HepG2 (cell line): ENCODE measurements at regions not wholly inside any gene's neighbourhood (a gene's known extent, or its start where the extent isn't known, plus 50 kb on each side); places are given as distances from the start of the nearest gene placed in this dataset.

Source experiments
- ATAC-seq: fragments of 200-7000 bp; cut with Tn5 transposase; 3 replicates; pipeline ENCODE4 v1.9.1; 2020; ENCODE audit warnings: mild to moderate bottlenecking, moderate library complexity
- BruUV-seq: library from RNA; stranded (reverse); fragments of 400-500 nt; replicated peaks from 2 replicates; lab custom pipeline; 2021; lab: Mats Ljungman, UMichigan
- CTCF ChIA-PET: fragments of 300-600 bp; formaldehyde crosslinking; extraction: SDS; loops from one replicate; lab custom pipeline; 2021; ENCODE audit warnings: low total read pairs, inconsistent platforms, low intra/inter-chr PET ratio; lab: Yijun Ruan, JAX
- POLR2A ChIA-PET: fragments of 350-600 bp; sonication (Branson Sonifier 250); formaldehyde crosslinking; loops from one replicate; lab custom pipeline; 2020; ENCODE audit warnings: antibody characterized with exemption, inconsistent platforms; lab: Yijun Ruan, JAX
- DNase-seq: peaks from one replicate; pipeline ENCODE4 v3.0.0-alpha.2; 2015; ENCODE audit warnings: low spot score
- FAIRE-seq: peaks from 3 replicates; lab custom pipeline; 2011; peaks lifted over from hg19 to GRCh38; lab: Jason Lieb, UNC
- H2AFZ ChIP-seq: one replicate; pipeline ENCODE4 v1.6.1; 2011; ENCODE audit warnings: low read length, inconsistent platforms
- H3K27ac ChIP-seq: fragments of 300-600 bp; 3 replicates; pipeline ENCODE4 v1.8.0; 2011; ENCODE audit warnings: mixed run types, mild to moderate bottlenecking, mixed read lengths, low read length, inconsistent platforms; ENCODE audit not compliant: insufficient read depth; ENCODE audit errors: extremely low read length
- H3K27me3 ChIP-seq, 2 experiments: fragments of 200-600 bp in 1 of 2; 2 replicates in 1 of 2; 3 replicates in 1 of 2; pipeline versions ENCODE4 v1.6.0 to v1.8.0; 2011; ENCODE audit warnings: low read length in 2 of 2, mild to moderate bottlenecking in 2 of 2, moderate library complexity in 2 of 2, inconsistent platforms in 1 of 2; ENCODE audit not compliant: insufficient read depth in 2 of 2, control insufficient read depth in 1 of 2
- H3K36me3 ChIP-seq, 2 experiments: fragments of 200-600 bp in 1 of 2; replicated peaks in 1 of 2; 2 replicates in 1 of 2; 3 replicates in 1 of 2; pipeline versions ENCODE4 v1.5.1 to v1.8.0; 2011; ENCODE audit warnings: low read length in 2 of 2, inconsistent platforms in 1 of 2; ENCODE audit not compliant: insufficient read depth in 2 of 2, control insufficient read depth in 1 of 2
- H3K4me1 ChIP-seq: 2 replicates; pipeline ENCODE4 v1.5.1; 2012; ENCODE audit warnings: low read length, inconsistent platforms; ENCODE audit not compliant: insufficient read depth
- H3K4me2 ChIP-seq: 2 replicates; pipeline ENCODE4 v1.6.0; 2011; ENCODE audit warnings: low read depth, low read length, inconsistent platforms
- H3K4me3 ChIP-seq, 3 experiments: fragments of 200-600 bp in 1 of 3; sonication (generic), shearing (Covaris generic) in 1 of 3; replicated peaks in 1 of 3; 2 replicates each; pipeline ENCODE4 v1.5.1; 2011 to 2016; ENCODE audit warnings: low read length in 3 of 3, inconsistent platforms in 2 of 3, low read depth in 2 of 3, mild to moderate bottlenecking in 2 of 3, control low read depth in 1 of 3, mixed read lengths in 1 of 3; ENCODE audit not compliant: insufficient read depth in 1 of 3
- H3K79me2 ChIP-seq: one replicate; pipeline ENCODE4 v1.6.1; 2011; ENCODE audit warnings: low read length, inconsistent platforms; ENCODE audit not compliant: insufficient read depth
- H3K9ac ChIP-seq: 2 replicates; pipeline ENCODE4 v1.6.0; 2011; ENCODE audit warnings: mild to moderate bottlenecking, low read depth, low read length, inconsistent platforms; ENCODE audit not compliant: insufficient read depth
- H3K9me3 ChIP-seq: 2 replicates; pipeline ENCODE4 v1.5.1; 2012; ENCODE audit warnings: mild to moderate bottlenecking, low read length
- H4K20me1 ChIP-seq: 2 replicates; pipeline ENCODE4 v1.6.0; 2011; ENCODE audit warnings: inconsistent platforms, mild to moderate bottlenecking, low read length, moderate library complexity; ENCODE audit not compliant: insufficient read depth
- RXRA ChIP-seq: sonication (generic); formaldehyde crosslinking; IDR thresholded peaks from 2 replicates; pipeline ENCODE4 v1.5.1; 2020; ENCODE audit warnings: missing genetic modification reagents
- STAT5B ChIP-seq: sonication (generic); formaldehyde crosslinking; IDR thresholded peaks from 2 replicates; pipeline ENCODE4 v1.4.0; 2020; ENCODE audit warnings: missing genetic modification reagents
- ZNF382 ChIP-seq: sonication (generic); formaldehyde crosslinking; IDR thresholded peaks from 2 replicates; pipeline ENCODE4 v1.5.0; 2020; ENCODE audit warnings: missing genetic modification reagents, mild to moderate bottlenecking, borderline replicate concordance
- WGBS: methylation state at CpG from one replicate; pipeline ENCODE4 v1.1.6; 2017; ENCODE audit warnings: low lambda C conversion rate; 5-methylcytosine and 5-hydroxymethylcytosine counted together
- in situ Hi-C: cut with HindIII; loops from 2 replicates; pipeline ENCODE4 v1.10.0; 2017; ENCODE audit warnings: low pct_unique_long_range_greater_than_20kb; ENCODE audit not compliant: extremely low pct_ligation_motif_present
- intact Hi-C: fragments of 100-400 bp; cut with micrococcal nuclease; formaldehyde crosslinking; loops from one replicate; pipeline ENCODE4 v1.10.0; 2022; ENCODE audit not compliant: unreplicated experiment
- TF ChIP-seq, protein P1 (sequence below): fragments of 450-650 bp; IDR thresholded peaks from 2 replicates; pipeline ENCODE4 v1.6.1; 2016

- H3K27me3 ChIP-seq: no peaks in the 10 kb centered on the region
- H3K4me1 ChIP-seq: no peaks in the 10 kb centered on the region
- TF ChIP-seq, protein P1, sequence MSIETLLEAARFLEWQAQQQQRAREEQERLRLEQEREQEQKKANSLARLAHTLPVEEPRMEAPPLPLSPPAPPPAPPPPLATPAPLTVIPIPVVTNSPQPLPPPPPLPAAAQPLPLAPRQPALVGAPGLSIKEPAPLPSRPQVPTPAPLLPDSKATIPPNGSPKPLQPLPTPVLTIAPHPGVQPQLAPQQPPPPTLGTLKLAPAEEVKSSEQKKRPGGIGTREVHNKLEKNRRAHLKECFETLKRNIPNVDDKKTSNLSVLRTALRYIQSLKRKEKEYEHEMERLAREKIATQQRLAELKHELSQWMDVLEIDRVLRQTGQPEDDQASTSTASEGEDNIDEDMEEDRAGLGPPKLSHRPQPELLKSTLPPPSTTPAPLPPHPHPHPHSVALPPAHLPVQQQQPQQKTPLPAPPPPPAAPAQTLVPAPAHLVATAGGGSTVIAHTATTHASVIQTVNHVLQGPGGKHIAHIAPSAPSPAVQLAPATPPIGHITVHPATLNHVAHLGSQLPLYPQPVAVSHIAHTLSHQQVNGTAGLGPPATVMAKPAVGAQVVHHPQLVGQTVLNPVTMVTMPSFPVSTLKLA: peak; percentile 97
- no peak for TF ChIP-seq RXRA (CRISPR knock-in tag)
- intact Hi-C loops: no loop called here
- H2AFZ ChIP-seq: no peak overlapping the region
- no peak overlapping the region for H3K9ac ChIP-seq
- H3K4me2 ChIP-seq: no peak overlapping the region
- H3K4me3 ChIP-seq: no peak overlapping the region
- no peak overlapping the region for H3K27ac ChIP-seq
- no peaks in the 10 kb centered on the region for H4K20me1 ChIP-seq
- H3K9me3 ChIP-seq: no peaks in the 10 kb centered on the region
- CTCF ChIA-PET: no interaction called here
- POLR2A ChIA-PET: no interaction called here
- H3K79me2 ChIP-seq: no peaks in the 10 kb centered on the region
- BruUV-seq: no TSS peak
- WGBS: 31% methylated on average over 2 of the region's 2 CpGs
- FAIRE-seq (no peak), DNase-seq (no peak), ATAC-seq (no peak)
- no peaks in the 10 kb centered on the region for H3K36me3 ChIP-seq
- in situ Hi-C loops: no loop called here
Measured at GRCh38 chr5:7096294-7096693, 299.6 kb upstream of the ADCY2 start.

GRCh38 chr5:7105358-7105757 is 290.6 kb upstream of the ADCY2 start:
- FAIRE-seq (no peak), DNase-seq (no peak)
- intact Hi-C loops: no loop called here
- H3K4me1 ChIP-seq: no peaks in the 10 kb centered on the region
- no peaks in the 10 kb centered on the region for H4K20me1 ChIP-seq
- TF ChIP-seq ZNF382 (CRISPR knock-in tag) (no peak), STAT5B (CRISPR knock-in tag) (no peak)
- TF ChIP-seq, all 625 proteins: peak for 0
- no peak overlapping the region for H3K27ac ChIP-seq
- H3K27me3 ChIP-seq: no peaks in the 10 kb centered on the region
- H2AFZ ChIP-seq: no peak overlapping the region
- no TSS peak for BruUV-seq
- H3K9me3 ChIP-seq: no peaks in the 10 kb centered on the region
- POLR2A ChIA-PET: no interaction called here
- no peaks in the 10 kb centered on the region for H3K79me2 ChIP-seq
- no peak for ATAC-seq
- WGBS: 12% methylated on average over 5 of the region's 5 CpGs
- no peak overlapping the region for H3K4me3 ChIP-seq
- in situ Hi-C loops: no loop called here
- no peaks in the 10 kb centered on the region for H3K36me3 ChIP-seq
- H3K4me2 ChIP-seq: no peak overlapping the region
- no peak overlapping the region for H3K9ac ChIP-seq
- CTCF ChIA-PET: no interaction called here
